ENCODE measurements at regions not wholly inside any gene's neighbourhood (a gene's known extent, or its start where the extent isn't known, plus 50 kb on each side); places are given as distances from the start of the nearest gene placed in this dataset.

GRCh38 chr2:133906926-133907325 lies 338.7 kb upstream of the NCKAP5 start:
- no peak for DNase-seq (ENCODE audit: extremely low read depth, low read depth)
- TF ChIP-seq CTCF (IDR thresholded peaks at IDR 0.05; ENCODE audit: low read depth, low read length), result no peak

- no peak for DNase-seq (ENCODE audit: extremely low read depth, low read depth)
- no peak for TF ChIP-seq CTCF (IDR thresholded peaks at IDR 0.05; ENCODE audit: low read depth, low read length)
Observed at GRCh38 chr2:133908171-133908570, 339.9 kb upstream of the NCKAP5 start.

GRCh38 chr2:133918141-133918540 lies 335.7 kb upstream of the MGAT5 start:
- DNase-seq (ENCODE audit: extremely low read depth, low read depth), result no peak
- no peak for TF ChIP-seq CTCF (IDR thresholded peaks at IDR 0.05; ENCODE audit: low read depth, low read length)

- no peak for TF ChIP-seq CTCF (IDR thresholded peaks at IDR 0.05; ENCODE audit: low read depth, low read length)
- DNase-seq (ENCODE audit: extremely low read depth, low read depth), result no peak
Observed at GRCh38 chr2:133919285-133919684, 334.6 kb upstream of the MGAT5 start.

- TF ChIP-seq CTCF (IDR thresholded peaks at IDR 0.05; ENCODE audit: low read depth, low read length), result no peak
- DNase-seq (ENCODE audit: extremely low read depth, low read depth), result no peak
Observed at GRCh38 chr2:133927894-133928293, 326.0 kb upstream of the MGAT5 start.

GRCh38 chr2:133936096-133936495 lies 317.8 kb upstream of the MGAT5 start:
- TF ChIP-seq CTCF (IDR thresholded peaks at IDR 0.05; ENCODE audit: low read depth, low read length), result no peak
- no peak for DNase-seq (ENCODE audit: extremely low read depth, low read depth)

GRCh38 chr2:133936601-133937000 lies 317.3 kb upstream of the MGAT5 start:
- DNase-seq (ENCODE audit: extremely low read depth, low read depth), result no peak
- no peak for TF ChIP-seq CTCF (IDR thresholded peaks at IDR 0.05; ENCODE audit: low read depth, low read length)
